8988T (cell line): ENCODE measurements at regions not wholly inside any gene's neighbourhood (a gene's known extent, or its start where the extent isn't known, plus 50 kb on each side); places are given as distances from the start of the nearest gene placed in this dataset.
"Not testable (repeated sequence)": the region's sequence is repeated elsewhere in the genome, so short reads cannot be mapped to it uniquely, and the experiment has no call there.

ENCODE experiments used
- DNase-seq: peaks from one replicate; pipeline ENCODE4 v3.0.0; 2011

- DNase-seq: no peak
Measured at GRCh38 chr16:79882340-79883005, 281.9 kb upstream of the MAF start.

- not testable (repeated sequence) for DNase-seq
Measured at GRCh38 chr16:79881107-79881506, 280.6 kb upstream of the MAF start.

GRCh38 chr16:79876332-79876730 is 275.8 kb upstream of the MAF start:
- DNase-seq: no peak

DNA sequence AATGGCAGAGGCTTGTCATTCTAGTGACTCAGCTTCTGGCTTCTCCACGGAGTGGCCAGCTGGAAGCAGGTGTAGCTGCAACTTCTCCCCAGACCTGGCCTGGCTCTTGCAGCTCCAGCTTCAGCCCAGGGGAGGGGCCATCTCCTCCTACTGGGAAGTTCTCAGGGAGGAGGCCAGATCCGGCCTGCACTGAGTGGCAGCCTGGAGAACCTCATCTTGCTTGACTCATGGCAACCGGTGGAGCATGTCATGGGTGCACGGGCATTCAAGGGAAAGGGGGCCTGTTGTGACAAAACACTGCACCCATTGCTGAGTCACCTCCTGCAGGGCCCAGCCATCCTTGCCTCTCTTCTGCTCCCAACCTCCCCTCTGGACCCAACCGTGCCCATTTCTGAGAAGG is 273.9 kb upstream of the MAF start:
- no peak for DNase-seq

GRCh38 chr16:79873825-79874224 is 273.3 kb upstream of the MAF start:
- no peak for DNase-seq

GRCh38 chr16:79871906-79872305 is 271.4 kb upstream of the MAF start:
- DNase-seq: no peak

DNA sequence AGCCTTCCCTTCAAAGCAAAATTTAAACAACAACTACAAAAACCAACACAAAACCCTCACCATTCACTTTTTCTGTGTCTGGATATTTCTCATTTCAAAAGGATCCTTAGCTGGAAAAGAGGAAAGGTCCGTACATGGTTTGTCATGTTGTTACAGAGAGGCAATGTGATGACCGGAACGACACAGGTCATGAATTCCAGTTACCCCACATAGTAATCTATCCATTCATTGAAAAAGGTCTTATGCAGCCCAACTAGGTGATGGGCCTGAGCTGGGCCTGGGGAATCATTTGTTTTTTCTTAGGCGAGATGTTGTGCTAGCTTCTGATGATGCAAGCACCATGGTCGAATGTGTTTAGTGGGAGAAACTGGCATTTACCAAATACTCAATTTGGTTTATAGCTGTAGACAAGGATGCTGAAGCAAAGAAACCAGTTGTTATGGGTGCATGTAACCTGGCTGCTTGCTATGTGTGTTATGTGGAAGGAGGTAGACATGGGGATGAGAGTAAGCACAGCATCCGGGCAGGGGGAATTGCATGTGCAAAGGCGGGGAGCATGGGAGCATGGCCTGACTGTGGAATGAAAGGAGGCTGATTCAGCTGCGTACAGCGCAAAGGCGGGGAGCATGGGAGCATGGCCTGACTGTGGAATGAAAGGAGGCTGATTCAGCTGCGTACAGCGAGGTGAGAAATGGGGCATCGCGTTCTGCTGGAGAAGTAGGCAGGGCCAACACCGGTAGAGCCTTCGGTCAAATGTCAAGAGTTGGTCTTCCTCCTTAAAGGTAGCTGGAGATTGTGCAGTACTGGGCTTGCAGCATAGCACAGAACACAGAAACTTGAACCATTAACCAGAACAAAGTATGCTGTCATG is 269.7 kb upstream of the MAF start:
- DNase-seq: no peak

- no peak for DNase-seq
Measured at GRCh38 chr16:79869304-79870015, 268.9 kb upstream of the MAF start.

DNA sequence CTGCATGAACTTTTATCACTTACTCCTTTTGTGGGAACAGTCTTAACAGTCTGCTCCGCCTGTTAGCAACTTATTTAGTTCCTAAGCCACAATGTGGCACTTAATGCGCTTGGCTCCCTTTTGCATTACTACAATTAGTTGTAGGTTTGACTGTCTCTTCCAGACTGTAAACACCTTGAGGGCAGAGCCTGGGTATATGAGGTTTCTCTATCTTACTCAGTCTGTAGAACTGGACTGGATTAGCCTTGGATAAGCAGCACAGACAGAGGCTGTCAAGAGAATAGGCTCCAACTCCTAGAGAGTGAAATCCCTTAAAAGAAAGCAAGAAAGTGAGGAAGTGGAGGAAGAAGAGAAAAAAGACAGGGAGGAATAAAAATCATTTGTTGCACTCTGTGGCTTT is 268.3 kb upstream of the MAF start:
- DNase-seq: no peak

GRCh38 chr16:79867425-79867997 is 267.0 kb upstream of the MAF start:
- DNase-seq: no peak

GRCh38 chr16:79865918-79866317 is 265.4 kb upstream of the MAF start:
- no peak for DNase-seq

DNA sequence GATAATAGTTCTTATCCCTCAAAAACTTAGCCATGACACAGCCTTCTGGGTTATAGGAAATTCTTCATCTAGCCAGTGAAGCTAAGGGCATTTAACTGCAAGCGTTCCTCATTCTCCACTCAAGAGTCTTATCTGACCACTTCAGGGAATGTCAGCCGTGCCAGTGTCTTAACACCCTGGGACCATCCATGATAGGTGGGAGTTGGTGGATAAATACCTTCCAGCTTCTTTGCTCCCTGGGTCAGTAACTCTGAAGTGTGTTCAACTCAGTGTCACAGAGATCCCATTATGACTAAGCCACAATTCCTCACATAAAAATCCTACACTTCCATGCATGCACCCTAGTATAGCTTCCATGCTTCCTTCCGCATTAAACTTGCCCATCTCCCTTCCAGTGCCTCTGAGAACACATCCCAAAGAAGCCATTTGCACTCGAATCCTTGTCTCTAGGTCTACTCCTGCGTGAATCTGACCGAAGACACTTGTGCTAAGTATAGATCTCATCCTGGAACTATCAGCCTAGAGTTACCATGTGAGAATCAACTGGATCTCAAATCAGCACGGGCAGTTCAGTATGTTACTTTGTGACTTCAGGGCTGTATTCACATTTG is 264.3 kb upstream of the MAF start:
- DNase-seq: no peak

GRCh38 chr16:79864032-79864780 is 263.7 kb upstream of the MAF start:
- no peak for DNase-seq

GRCh38 chr16:79863128-79864031 is 262.8 kb upstream of the MAF start:
- DNase-seq: no peak

- DNase-seq: no peak
Measured at GRCh38 chr16:79862601-79863000, 262.1 kb upstream of the MAF start.

DNA sequence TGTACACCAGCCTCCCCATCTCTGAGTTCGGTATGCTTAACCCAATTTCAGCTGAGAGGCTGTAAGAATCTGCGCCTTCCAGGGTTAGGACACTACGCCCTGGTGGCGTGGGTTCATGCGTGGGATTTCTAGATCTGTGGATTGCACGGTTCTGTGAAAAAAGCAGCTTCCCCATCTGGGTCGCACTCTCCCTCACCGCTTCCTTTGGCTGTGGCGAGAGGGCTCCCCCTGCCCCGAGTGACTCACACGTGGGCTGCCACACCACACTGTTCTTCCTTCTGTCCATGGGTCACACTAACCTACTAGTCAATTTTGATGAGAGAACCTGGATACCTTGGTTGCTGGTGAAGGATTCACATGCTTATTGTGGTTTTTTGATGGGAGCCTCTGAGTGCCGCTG is 256.0 kb upstream of the MAF start:
- no peak for DNase-seq

GRCh38 chr16:79850348-79850747 is 249.8 kb upstream of the MAF start:
- no peak for DNase-seq

- DNase-seq: no peak
Measured at GRCh38 chr16:79849119-79849518, 248.6 kb upstream of the MAF start.

GRCh38 chr16:79848719-79849118 is 248.2 kb upstream of the MAF start:
- no peak for DNase-seq

DNA sequence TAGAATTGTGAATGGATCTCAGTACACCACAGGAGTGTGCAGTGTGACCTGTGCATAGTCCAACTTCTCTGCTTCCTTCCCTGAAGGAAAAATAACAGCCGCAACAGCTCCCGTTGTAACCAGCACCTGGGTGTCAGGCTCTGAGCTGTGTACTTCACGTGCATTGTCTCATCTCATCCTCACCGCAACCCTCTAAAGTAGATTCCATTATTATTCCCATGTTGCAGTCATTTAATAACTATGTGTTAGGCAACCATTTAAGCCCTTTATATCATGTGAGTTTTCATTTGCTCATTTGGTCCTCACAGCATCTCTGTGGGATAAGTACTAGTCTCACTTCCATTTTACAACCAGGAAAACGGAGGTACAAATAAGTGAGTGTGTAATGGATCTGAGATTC is 247.0 kb upstream of the MAF start:
- no peak for DNase-seq

DNA sequence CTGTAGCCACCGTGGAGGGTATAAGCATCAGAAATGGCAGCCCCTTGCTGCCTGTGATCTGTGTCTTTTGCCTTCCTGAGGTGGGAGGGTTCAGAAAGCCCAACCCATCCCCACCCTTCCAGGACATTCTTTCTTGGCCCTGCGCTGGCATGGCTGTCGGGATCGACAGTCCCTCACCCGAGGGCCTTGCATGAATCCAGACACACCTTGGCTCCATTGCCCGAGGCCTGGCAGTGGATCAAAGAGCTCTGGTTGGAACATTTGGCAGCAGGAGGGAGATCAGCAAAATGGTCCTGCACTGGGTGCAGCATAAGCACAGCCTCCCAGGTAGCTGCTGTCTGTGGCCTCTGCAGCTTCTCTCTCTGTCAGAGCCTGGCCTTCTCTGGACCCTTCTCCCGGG is 246.6 kb upstream of the MAF start:
- no peak for DNase-seq
